ENCODE measurements at regions not wholly inside any gene's neighbourhood (a gene's known extent, or its start where the extent isn't known, plus 50 kb on each side); places are given as distances from the start of the nearest gene placed in this dataset.

- TF ChIP-seq CTCF (IDR thresholded peaks at IDR 0.05) (no peak), POLR2A (IDR thresholded peaks at IDR 0.05) (no peak)
These were observed 176.3 kb upstream of the ZBTB20 start for GRCh38 chr3:115323380-115323779.
